Activated B cell treated with CpG ODN at 0.5 μM for 24 hours (primary cell): ENCODE measurements at regions not wholly inside any gene's neighbourhood (a gene's known extent, or its start where the extent isn't known, plus 50 kb on each side); places are given as distances from the start of the nearest gene placed in this dataset.

ENCODE experiments used
- ATAC-seq: fragments of 200-7000 bp; cut with Tn5 transposase; one replicate; pipeline ENCODE4 v1.10.0; 2021; ENCODE audit warnings: low read depth, mild to moderate bottlenecking, moderate library complexity
- CTCF ChIA-PET: fragments of 350-600 bp; sonication (Branson Sonifier 250); formaldehyde crosslinking; loops from one replicate; lab custom pipeline; 2021; ENCODE audit warnings: antibody characterized with exemption; lab: Charles Lee
- POLR2A ChIA-PET: fragments of 350-600 bp; sonication (Branson Sonifier 250); formaldehyde crosslinking; loops from one replicate; lab custom pipeline; 2021; ENCODE audit warnings: antibody characterized with exemption; lab: Charles Lee
- DNase-seq: peaks from one replicate; pipeline ENCODE4 v3.0.0; 2022
- H3K27ac Mint-ChIP-seq: one replicate; pipeline ENCODE4 v1.8.0; 2020; ENCODE audit warnings: mixed read lengths
- H3K27me3 Mint-ChIP-seq: one replicate; pipeline ENCODE4 v1.8.0; 2021; ENCODE audit warnings: mixed read lengths
- H3K36me3 Mint-ChIP-seq: one replicate; pipeline ENCODE4 v1.8.0; 2021; ENCODE audit warnings: low read depth, mixed read lengths
- H3K4me1 Mint-ChIP-seq: one replicate; pipeline ENCODE4 v1.8.0; 2021; ENCODE audit warnings: mixed read lengths
- H3K4me3 Mint-ChIP-seq: one replicate; pipeline ENCODE4 v1.8.0; 2020; ENCODE audit warnings: mild to moderate bottlenecking, mixed read lengths
- H3K9me3 Mint-ChIP-seq: one replicate; pipeline ENCODE4 v1.8.0; 2020; ENCODE audit warnings: mixed read lengths
- intact Hi-C: fragments of 100-400 bp; cut with micrococcal nuclease; formaldehyde crosslinking; loops from one replicate; pipeline ENCODE4 v1.15.1; 2024
- TF ChIP-seq, protein P1 (sequence below): fragments of 200-600 bp; IDR thresholded peaks from one replicate; pipeline ENCODE4 v1.8.0; 2022; ENCODE audit warnings: antibody characterized with exemption, mild to moderate bottlenecking

DNA sequence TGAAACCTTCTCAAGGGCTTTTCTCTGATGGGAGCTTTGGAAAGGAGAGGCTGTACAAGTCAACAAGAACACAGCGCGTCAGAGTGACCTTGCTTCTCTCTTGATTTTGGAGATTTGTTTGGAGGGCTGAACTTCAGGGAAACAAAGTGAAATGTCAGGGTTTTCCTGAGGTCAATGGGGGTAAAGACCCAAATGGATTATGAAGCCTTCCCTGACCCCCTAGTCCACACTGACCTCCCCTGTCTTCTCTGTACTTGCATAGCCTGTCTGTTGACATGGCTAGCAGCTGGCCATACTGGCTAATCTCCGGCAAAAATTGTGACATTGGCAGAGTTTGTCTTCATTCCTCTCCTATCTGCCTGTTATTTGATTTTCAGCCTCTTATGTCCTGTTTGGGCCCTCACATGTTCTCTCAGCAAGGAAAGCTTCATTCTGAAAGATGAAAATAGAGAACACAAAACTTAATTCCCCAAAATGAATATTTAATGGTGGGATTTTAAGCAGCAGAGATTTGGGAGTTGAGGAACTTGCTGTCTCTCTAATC lies 149.3 kb upstream of the HAAO start:
- DNase-seq (no peak), ATAC-seq (no peak)
- peaks cover under 1% of the 10 kb centered on the region for H3K4me1 Mint-ChIP-seq
- intact Hi-C loops: no loop called here
- CTCF ChIA-PET: interaction anchor here (1.0 to 1.3 kb wide), 2 partner anchors 543 kb away, joined by 3 to 7 read pairs; no protein-coding TSS in a partner anchor
- POLR2A ChIA-PET: no interaction called here
- H3K27ac Mint-ChIP-seq: no peak overlapping the region
- H3K36me3 Mint-ChIP-seq: no peaks in the 10 kb centered on the region
- H3K27me3 Mint-ChIP-seq: no peaks in the 10 kb centered on the region
- TF ChIP-seq, protein P1, sequence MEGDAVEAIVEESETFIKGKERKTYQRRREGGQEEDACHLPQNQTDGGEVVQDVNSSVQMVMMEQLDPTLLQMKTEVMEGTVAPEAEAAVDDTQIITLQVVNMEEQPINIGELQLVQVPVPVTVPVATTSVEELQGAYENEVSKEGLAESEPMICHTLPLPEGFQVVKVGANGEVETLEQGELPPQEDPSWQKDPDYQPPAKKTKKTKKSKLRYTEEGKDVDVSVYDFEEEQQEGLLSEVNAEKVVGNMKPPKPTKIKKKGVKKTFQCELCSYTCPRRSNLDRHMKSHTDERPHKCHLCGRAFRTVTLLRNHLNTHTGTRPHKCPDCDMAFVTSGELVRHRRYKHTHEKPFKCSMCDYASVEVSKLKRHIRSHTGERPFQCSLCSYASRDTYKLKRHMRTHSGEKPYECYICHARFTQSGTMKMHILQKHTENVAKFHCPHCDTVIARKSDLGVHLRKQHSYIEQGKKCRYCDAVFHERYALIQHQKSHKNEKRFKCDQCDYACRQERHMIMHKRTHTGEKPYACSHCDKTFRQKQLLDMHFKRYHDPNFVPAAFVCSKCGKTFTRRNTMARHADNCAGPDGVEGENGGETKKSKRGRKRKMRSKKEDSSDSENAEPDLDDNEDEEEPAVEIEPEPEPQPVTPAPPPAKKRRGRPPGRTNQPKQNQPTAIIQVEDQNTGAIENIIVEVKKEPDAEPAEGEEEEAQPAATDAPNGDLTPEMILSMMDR: no peak
- no peak overlapping the region for H3K4me3 Mint-ChIP-seq
- H3K9me3 Mint-ChIP-seq: no peaks in the 10 kb centered on the region

DNA sequence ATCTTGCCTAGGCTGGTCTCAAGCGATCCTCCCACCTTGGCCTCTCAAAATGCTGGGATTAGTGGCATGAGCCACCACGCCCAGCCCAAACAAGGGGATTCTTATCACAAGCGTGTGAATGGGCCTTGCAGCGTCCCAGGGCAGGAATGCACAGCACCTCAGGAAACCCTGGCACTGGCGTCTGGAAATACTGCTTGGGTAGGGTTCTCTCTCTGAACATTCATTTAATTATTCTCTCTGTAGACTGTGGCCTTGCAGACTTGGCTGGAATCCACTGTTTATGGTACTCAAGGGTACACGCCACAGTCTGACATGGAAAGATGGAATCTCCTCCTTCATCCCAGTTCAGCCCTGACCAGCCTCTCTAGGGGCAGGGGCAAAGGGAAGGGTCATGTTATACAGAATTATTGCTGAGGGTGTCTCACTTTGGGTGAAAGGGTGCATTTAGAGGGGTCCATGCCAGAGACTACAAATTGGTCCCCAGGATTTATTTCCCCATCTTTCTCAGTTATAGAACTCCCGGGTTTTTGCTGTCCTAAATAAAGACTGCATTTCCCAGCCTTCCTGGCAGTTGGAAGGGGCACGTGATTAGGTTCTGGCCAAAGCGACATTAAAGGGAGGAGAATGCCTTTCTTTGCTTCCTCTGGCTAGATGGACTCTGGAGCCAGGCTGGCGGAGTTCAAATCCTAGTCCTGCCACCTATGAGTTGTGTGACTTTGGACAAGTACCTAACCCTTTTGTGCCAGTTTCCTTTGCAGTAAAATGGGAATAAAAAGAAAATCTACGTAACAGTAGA lies 147.2 kb upstream of the HAAO start:
- Mint-ChIP-seq H3K9me3 (no peaks in the 10 kb centered on the region), H3K36me3 (no peaks in the 10 kb centered on the region), H3K4me3 (no peak overlapping the region), H3K4me1 (no peaks in the 10 kb centered on the region), H3K27ac (no peak overlapping the region), H3K27me3 (no peaks in the 10 kb centered on the region)
- POLR2A ChIA-PET: no interaction called here
- DNase-seq (no peak), ATAC-seq (no peak)
- TF ChIP-seq, protein P1: no peak
- intact Hi-C loops: no loop called here
- CTCF ChIA-PET: no interaction called here

DNA sequence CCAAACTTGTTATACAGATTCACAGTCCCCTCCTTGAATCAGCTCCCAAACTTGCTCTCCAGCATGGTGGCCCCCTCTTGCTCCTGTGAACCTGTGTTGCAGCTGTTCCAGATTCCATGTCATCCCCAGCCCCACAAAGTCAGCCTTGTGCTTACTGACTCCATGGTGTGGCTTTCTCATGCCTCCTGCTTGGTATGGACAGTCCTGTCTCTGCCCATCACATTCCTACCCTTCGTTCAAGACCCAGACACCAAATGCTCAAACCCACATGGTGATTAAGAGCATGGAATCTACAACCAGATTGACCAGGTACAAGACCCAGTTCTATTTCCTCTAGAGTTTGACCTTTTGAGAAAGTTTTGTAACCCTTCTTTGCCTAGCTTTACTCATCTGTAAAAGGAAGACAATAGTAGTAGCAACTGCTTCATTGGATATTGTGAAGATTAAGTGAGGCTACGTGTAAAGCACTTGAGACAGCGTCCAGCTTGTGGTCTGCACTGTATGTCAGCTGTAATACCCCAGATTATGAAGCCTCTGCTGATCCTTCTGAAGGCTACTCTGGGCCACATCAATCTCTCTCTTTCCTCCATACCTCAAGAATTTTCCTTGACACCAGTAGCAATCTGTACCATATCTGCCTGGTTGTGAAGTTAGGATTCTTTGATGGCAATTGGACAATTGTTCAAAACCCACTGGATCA lies 146.4 kb upstream of the HAAO start:
- Mint-ChIP-seq H3K36me3 (no peaks in the 10 kb centered on the region), H3K4me1 (no peaks in the 10 kb centered on the region), H3K4me3 (no peak overlapping the region), H3K27ac (no peak overlapping the region), H3K27me3 (no peaks in the 10 kb centered on the region), H3K9me3 (no peaks in the 10 kb centered on the region)
- TF ChIP-seq, protein P1: no peak
- CTCF ChIA-PET: no interaction called here
- POLR2A ChIA-PET: no interaction called here
- no peak for DNase-seq
- no peak for ATAC-seq
- intact Hi-C loops: no loop called here

- no peak for ATAC-seq
- no peak overlapping the region for H3K27ac Mint-ChIP-seq
- H3K4me1 Mint-ChIP-seq: no peaks in the 10 kb centered on the region
- ChIA-PET CTCF (no interaction called here), POLR2A (no interaction called here)
- no peak for DNase-seq
- no peaks in the 10 kb centered on the region for H3K9me3 Mint-ChIP-seq
- H3K27me3 Mint-ChIP-seq: peaks cover under 1% of the 10 kb centered on the region
- H3K36me3 Mint-ChIP-seq: no peaks in the 10 kb centered on the region
- TF ChIP-seq, protein P1: no peak
- intact Hi-C loops: no loop called here
- H3K4me3 Mint-ChIP-seq: no peak overlapping the region
Observed at GRCh38 chr2:42937171-42937875, 144.9 kb upstream of the HAAO start.
